Esophagus muscularis mucosa (tissue), 4 donors: ENCODE measurements at regions not wholly inside any gene's neighbourhood (a gene's known extent, or its start where the extent isn't known, plus 50 kb on each side); places are given as distances from the start of the nearest gene placed in this dataset.

Experiments used
- DNase-seq: peaks from one replicate; pipeline ENCODE4 v3.0.0-alpha.2; 2017; ENCODE audit errors: extremely low spot score
- H3K27ac ChIP-seq, 4 donors: fragments of 200-600 bp; sonication (generic); replicated peaks in 1 of 4; 1 replicate in 3 of 4; 2 replicates in 1 of 4; pipeline ENCODE4 v1.5.1; 2016 to 2019; ENCODE audit warnings: mild to moderate bottlenecking in 1 of 4
- H3K27me3 ChIP-seq, 4 donors: fragments of 200-600 bp; sonication (generic); one replicate each; pipeline versions ENCODE4 v1.5.1 to v1.6.0; 2016 to 2019
- H3K36me3 ChIP-seq, 4 donors: fragments of 200-600 bp; sonication (generic); one replicate each; pipeline ENCODE4 v1.5.1; 2016 to 2019
- H3K4me1 ChIP-seq, 4 donors: fragments of 200-600 bp; sonication (generic); one replicate each; pipeline ENCODE4 v1.5.1; 2016 to 2019
- H3K4me3 ChIP-seq, 4 donors: fragments of 200-600 bp; sonication (generic); 1 replicate in 2 of 4; 2 replicates in 2 of 4; pipeline ENCODE4 v1.5.1; 2016 to 2019; ENCODE audit warnings: mild to moderate bottlenecking in 4 of 4, moderate library complexity in 1 of 4
- H3K9me3 ChIP-seq, 4 donors: fragments of 200-600 bp; sonication (generic); 1 replicate in 3 of 4; 2 replicates in 1 of 4; pipeline ENCODE4 v1.5.1; 2016 to 2019
- CTCF ChIP-seq, 3 experiments: fragments of 200-600 bp in 2 of 3; fragments of 450-650 bp in 1 of 3; sonication (generic) in 2 of 3; IDR thresholded peaks; one replicate each; pipeline ENCODE4 v1.5.1; 2017 to 2019; ENCODE audit warnings: antibody characterized with exemption in 3 of 3, mild to moderate bottlenecking in 2 of 3, moderate library complexity in 1 of 3
- EP300 ChIP-seq: sonication (generic); formaldehyde crosslinking; IDR thresholded peaks from one replicate; pipeline ENCODE4 v1.6.1; 2017; ENCODE audit warnings: antibody characterized with exemption
- POLR2A ChIP-seq: fragments of 450-650 bp; IDR thresholded peaks from one replicate; pipeline ENCODE4 v1.6.1; 2017; ENCODE audit warnings: antibody characterized with exemption, moderate library complexity, mild to moderate bottlenecking, low read depth
- POLR2AphosphoS5 ChIP-seq, 2 donors: sonication (generic); formaldehyde crosslinking; IDR thresholded peaks; one replicate each; pipeline ENCODE4 v1.6.1; 2017; ENCODE audit warnings: antibody characterized with exemption in 2 of 2
- WGBS: methylation state at CpG from one replicate; pipeline ENCODE4 v1.1.5; 2018; 5-methylcytosine and 5-hydroxymethylcytosine counted together
- intact Hi-C: fragments of 100-400 bp; cut with DNase I; formaldehyde crosslinking; loops from one replicate; pipeline ENCODE4 v1.15.1; 2023

GRCh38 chr2:194271293-194271961, 1385.6 kb upstream of the SLC39A10 start:
- H3K27ac ChIP-seq, result no peak overlapping the region
- no peak overlapping the region for H3K4me3 ChIP-seq
- TF ChIP-seq CTCF (IDR thresholded peaks at IDR 0.05), result no peak
- TF ChIP-seq POLR2AphosphoS5 (IDR thresholded peaks at IDR 0.05), result no peak
- TF ChIP-seq EP300, result no peak
- no peak for TF ChIP-seq POLR2A
- H3K27me3 ChIP-seq, result no peaks in the 10 kb centered on the region
- no peaks in the 10 kb centered on the region for H3K9me3 ChIP-seq
- intact Hi-C loops, result no loop called here
- H3K4me1 ChIP-seq, result no peaks in the 10 kb centered on the region
- no peak for DNase-seq
- H3K36me3 ChIP-seq, result no peaks in the 10 kb centered on the region
- WGBS, result 64% methylated on average over 2 of the region's 2 CpGs

GRCh38 chr2:194270648-194271047, 1386.4 kb upstream of the SLC39A10 start:
- Histone ChIP-seq H3K27me3 (no peaks in the 10 kb centered on the region), H3K4me3 (no peak overlapping the region), H3K4me1 (no peaks in the 10 kb centered on the region), H3K27ac (no peak overlapping the region), H3K9me3 (no peaks in the 10 kb centered on the region), H3K36me3 (no peaks in the 10 kb centered on the region)
- TF ChIP-seq CTCF (IDR thresholded peaks at IDR 0.05) (no peak), EP300 (no peak), POLR2AphosphoS5 (IDR thresholded peaks at IDR 0.05) (no peak), POLR2A (no peak)
- intact Hi-C loops, result no loop called here
- no peak for DNase-seq

- H3K4me1 ChIP-seq, result no peaks in the 10 kb centered on the region
- no peaks in the 10 kb centered on the region for H3K36me3 ChIP-seq
- H3K27me3 ChIP-seq, result no peaks in the 10 kb centered on the region
- intact Hi-C loops, result no loop called here
- H3K27ac ChIP-seq, result no peak overlapping the region
- no peak overlapping the region for H3K4me3 ChIP-seq
- no peak for DNase-seq
- no peaks in the 10 kb centered on the region for H3K9me3 ChIP-seq
- TF ChIP-seq POLR2A, result no peak
- TF ChIP-seq EP300, result no peak
- TF ChIP-seq CTCF (IDR thresholded peaks at IDR 0.05), result no peak
- TF ChIP-seq POLR2AphosphoS5 (IDR thresholded peaks at IDR 0.05), result no peak
- WGBS, result 100% methylated on average over 2 of the region's 7 CpGs
These were observed 1392.4 kb upstream of the SLC39A10 start for GRCh38 chr2:194264586-194264985.

- no peaks in the 10 kb centered on the region for H3K9me3 ChIP-seq
- H3K4me1 ChIP-seq, result no peaks in the 10 kb centered on the region
- no peaks in the 10 kb centered on the region for H3K36me3 ChIP-seq
- TF ChIP-seq POLR2A (no peak), EP300 (no peak)
- DNase-seq, result no peak
- intact Hi-C loops, result no loop called here
- no peaks in the 10 kb centered on the region for H3K27me3 ChIP-seq
- no peak overlapping the region for H3K27ac ChIP-seq
- no peak overlapping the region for H3K4me3 ChIP-seq
- WGBS, result 93% methylated on average over 1 of the region's 1 CpG
These were observed 1396.8 kb upstream of the SLC39A10 start for GRCh38 chr2:194260185-194260584.

- Histone ChIP-seq H3K27me3 (no peaks in the 10 kb centered on the region), H3K27ac (no peak overlapping the region), H3K9me3 (no peaks in the 10 kb centered on the region), H3K4me1 (no peaks in the 10 kb centered on the region), H3K4me3 (no peak overlapping the region), H3K36me3 (no peaks in the 10 kb centered on the region)
- DNase-seq, result no peak
- TF ChIP-seq CTCF (IDR thresholded peaks at IDR 0.05) (no peak), POLR2A (no peak), POLR2AphosphoS5 (IDR thresholded peaks at IDR 0.05) (no peak), EP300 (no peak)
- intact Hi-C loops, result no loop called here
These were observed 1399.9 kb upstream of the SLC39A10 start for GRCh38 chr2:194257095-194257494.
